Lower lobe of right lung (tissue), 2 donors: ENCODE measurements at regions not wholly inside any gene's neighbourhood (a gene's known extent, or its start where the extent isn't known, plus 50 kb on each side); places are given as distances from the start of the nearest gene placed in this dataset.

ENCODE experiments used
- ATAC-seq, 2 donors: fragments of 200-7000 bp; cut with Tn5 transposase; one replicate each; pipeline ENCODE4 v1.9.1; 2020 to 2022; ENCODE audit warnings: mild to moderate bottlenecking in 2 of 2, moderate library complexity in 2 of 2
- DNase-seq: peaks from one replicate; pipeline ENCODE4 v3.0.0-alpha.2; 2020
- H3K27ac ChIP-seq: fragments of 200-600 bp; one replicate; pipeline ENCODE4 v1.8.0; 2022
- H3K27me3 ChIP-seq: fragments of 200-600 bp; one replicate; pipeline ENCODE4 v1.8.0; 2022; ENCODE audit warnings: low read depth
- H3K36me3 ChIP-seq: fragments of 200-600 bp; one replicate; pipeline ENCODE4 v1.8.0; 2022; ENCODE audit warnings: mild to moderate bottlenecking
- H3K4me1 ChIP-seq: fragments of 200-600 bp; one replicate; pipeline ENCODE4 v1.8.0; 2022
- H3K4me3 ChIP-seq: fragments of 200-600 bp; one replicate; pipeline ENCODE4 v1.8.0; 2022; ENCODE audit warnings: mild to moderate bottlenecking
- H3K9me3 ChIP-seq: fragments of 200-600 bp; one replicate; pipeline ENCODE4 v1.8.0; 2022
- intact Hi-C: fragments of 100-400 bp; cut with DNase I; formaldehyde crosslinking; loops from one replicate; pipeline ENCODE4 v1.11.0; 2022
- TF ChIP-seq, protein P1 (sequence below): fragments of 200-600 bp; IDR thresholded peaks from one replicate; pipeline ENCODE4 v1.8.0; 2022; ENCODE audit warnings: antibody characterized with exemption, mild to moderate bottlenecking
- donor health status: DM: no; HTN: yes; CAD: no; lungs with severe emphysema.

GRCh38 chr13:72160977-72161376 lies 294.0 kb upstream of the DACH1 start:
- no peak for ATAC-seq
- TF ChIP-seq, protein P1, sequence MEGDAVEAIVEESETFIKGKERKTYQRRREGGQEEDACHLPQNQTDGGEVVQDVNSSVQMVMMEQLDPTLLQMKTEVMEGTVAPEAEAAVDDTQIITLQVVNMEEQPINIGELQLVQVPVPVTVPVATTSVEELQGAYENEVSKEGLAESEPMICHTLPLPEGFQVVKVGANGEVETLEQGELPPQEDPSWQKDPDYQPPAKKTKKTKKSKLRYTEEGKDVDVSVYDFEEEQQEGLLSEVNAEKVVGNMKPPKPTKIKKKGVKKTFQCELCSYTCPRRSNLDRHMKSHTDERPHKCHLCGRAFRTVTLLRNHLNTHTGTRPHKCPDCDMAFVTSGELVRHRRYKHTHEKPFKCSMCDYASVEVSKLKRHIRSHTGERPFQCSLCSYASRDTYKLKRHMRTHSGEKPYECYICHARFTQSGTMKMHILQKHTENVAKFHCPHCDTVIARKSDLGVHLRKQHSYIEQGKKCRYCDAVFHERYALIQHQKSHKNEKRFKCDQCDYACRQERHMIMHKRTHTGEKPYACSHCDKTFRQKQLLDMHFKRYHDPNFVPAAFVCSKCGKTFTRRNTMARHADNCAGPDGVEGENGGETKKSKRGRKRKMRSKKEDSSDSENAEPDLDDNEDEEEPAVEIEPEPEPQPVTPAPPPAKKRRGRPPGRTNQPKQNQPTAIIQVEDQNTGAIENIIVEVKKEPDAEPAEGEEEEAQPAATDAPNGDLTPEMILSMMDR, result no peak

GRCh38 chr13:72156760-72157159 lies 289.8 kb upstream of the DACH1 start:
- Histone ChIP-seq H3K4me3 (no peak overlapping the region), H3K9me3 (no peaks in the 10 kb centered on the region), H3K4me1 (no peaks in the 10 kb centered on the region), H3K27me3 (no peaks in the 10 kb centered on the region), H3K27ac (no peak overlapping the region), H3K36me3 (no peaks in the 10 kb centered on the region)
- ATAC-seq (no peak), DNase-seq (no peak)
- TF ChIP-seq, protein P1, result no peak
- intact Hi-C loops, result no loop called here

More at GRCh38 chr13:72160977-72161376, 294.0 kb upstream of the DACH1 start:
- Histone ChIP-seq H3K4me3 (no peak overlapping the region), H3K27me3 (no peaks in the 10 kb centered on the region), H3K9me3 (no peaks in the 10 kb centered on the region), H3K4me1 (no peaks in the 10 kb centered on the region), H3K36me3 (no peaks in the 10 kb centered on the region), H3K27ac (no peak overlapping the region)
- intact Hi-C loops, result no loop called here
- DNase-seq, result no peak

DNA sequence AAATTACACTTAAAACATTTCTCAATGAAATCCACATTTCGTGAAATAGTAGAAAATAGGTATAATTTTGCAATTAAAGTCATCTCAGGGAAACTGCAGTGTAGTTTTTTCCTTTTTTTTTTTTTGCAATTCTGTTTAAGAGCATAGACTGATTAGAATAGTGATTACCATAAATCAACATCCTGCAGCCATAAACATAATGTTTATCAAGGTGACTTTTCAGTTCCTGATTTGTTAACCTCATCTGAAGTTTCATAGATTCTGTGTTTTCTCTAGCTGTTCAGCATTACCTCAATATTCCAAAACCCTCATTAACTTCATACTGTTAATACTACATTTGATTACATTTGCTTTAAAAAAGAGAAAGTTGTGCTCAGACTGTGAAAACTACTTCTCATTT lies 286.3 kb upstream of the DACH1 start:
- ATAC-seq, result no peak
- Histone ChIP-seq H3K9me3 (no peaks in the 10 kb centered on the region), H3K27ac (no peak overlapping the region), H3K4me3 (no peak overlapping the region), H3K36me3 (no peaks in the 10 kb centered on the region), H3K27me3 (no peaks in the 10 kb centered on the region), H3K4me1 (no peaks in the 10 kb centered on the region)
- intact Hi-C loops, result no loop called here
- no peak for DNase-seq
- TF ChIP-seq, protein P1, result no peak

DNA sequence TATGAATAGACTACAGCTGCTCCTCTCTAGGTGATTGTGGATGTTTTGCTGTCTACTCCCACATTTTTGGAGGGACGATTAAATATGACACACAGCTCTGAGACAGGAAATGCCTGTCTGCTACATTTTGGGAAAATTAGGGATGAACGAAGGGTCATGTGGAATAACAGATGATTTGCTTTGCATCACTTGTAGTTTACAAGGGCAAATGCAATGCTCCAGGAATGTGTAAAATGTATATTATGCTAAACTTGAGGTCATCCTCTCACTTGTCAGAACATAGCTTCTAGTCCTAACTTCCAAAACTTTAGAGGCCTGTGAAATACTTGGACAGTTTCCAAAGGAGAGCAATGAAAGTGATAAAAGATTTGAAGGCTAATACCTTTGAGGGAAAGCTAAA lies 284.2 kb upstream of the DACH1 start:
- no peak for DNase-seq
- H3K4me1 ChIP-seq, result no peaks in the 10 kb centered on the region
- no peaks in the 10 kb centered on the region for H3K27me3 ChIP-seq
- no peaks in the 10 kb centered on the region for H3K9me3 ChIP-seq
- H3K36me3 ChIP-seq, result no peaks in the 10 kb centered on the region
- TF ChIP-seq, protein P1, result no peak
- ATAC-seq, result no peak
- no peak overlapping the region for H3K4me3 ChIP-seq
- intact Hi-C loops, result no loop called here
- no peak overlapping the region for H3K27ac ChIP-seq

DNA sequence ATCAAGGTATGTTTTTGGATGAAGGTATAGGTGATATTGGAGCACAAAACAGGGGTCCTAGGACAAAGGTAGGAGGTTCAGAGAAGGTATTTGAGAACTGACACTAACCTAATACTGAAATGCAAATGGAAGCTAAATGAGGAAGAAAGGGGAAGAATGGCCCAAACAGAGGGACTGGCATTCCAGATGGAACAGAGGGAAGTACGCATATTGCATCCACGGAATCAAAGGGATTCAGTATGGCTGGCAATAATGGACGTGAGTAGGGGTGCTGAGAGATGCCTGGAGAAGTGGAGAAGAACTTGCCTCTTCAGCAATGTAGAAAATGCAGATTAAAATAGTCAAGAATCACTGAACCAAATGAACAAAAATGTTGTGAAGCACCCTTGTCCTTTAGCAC lies 283.5 kb upstream of the DACH1 start:
- DNase-seq, result no peak
- ATAC-seq, result no peak
- intact Hi-C loops, result no loop called here

More for the DNA sequence above, 283.5 kb upstream of the DACH1 start:
- Histone ChIP-seq H3K36me3 (no peaks in the 10 kb centered on the region), H3K9me3 (no peaks in the 10 kb centered on the region), H3K4me3 (no peak overlapping the region), H3K4me1 (no peaks in the 10 kb centered on the region), H3K27ac (no peak overlapping the region), H3K27me3 (no peaks in the 10 kb centered on the region)
- TF ChIP-seq, protein P1, result no peak
